Non-pigmented ciliary epithelial cell (primary cell): ENCODE measurements at regions not wholly inside any gene's neighbourhood (a gene's known extent, or its start where the extent isn't known, plus 50 kb on each side); places are given as distances from the start of the nearest gene placed in this dataset.
A peak's percentile ranks its signal among the peaks of the same experiment; 100 is the strongest.
"Not testable (repeated sequence)": the region's sequence is repeated elsewhere in the genome, so short reads cannot be mapped to it uniquely, and the experiment has no call there.

ENCODE experiments used
- DNase-seq: peaks from one replicate; pipeline ENCODE4 v3.0.0-alpha.2; 2010; ENCODE audit warnings: low read depth

DNA sequence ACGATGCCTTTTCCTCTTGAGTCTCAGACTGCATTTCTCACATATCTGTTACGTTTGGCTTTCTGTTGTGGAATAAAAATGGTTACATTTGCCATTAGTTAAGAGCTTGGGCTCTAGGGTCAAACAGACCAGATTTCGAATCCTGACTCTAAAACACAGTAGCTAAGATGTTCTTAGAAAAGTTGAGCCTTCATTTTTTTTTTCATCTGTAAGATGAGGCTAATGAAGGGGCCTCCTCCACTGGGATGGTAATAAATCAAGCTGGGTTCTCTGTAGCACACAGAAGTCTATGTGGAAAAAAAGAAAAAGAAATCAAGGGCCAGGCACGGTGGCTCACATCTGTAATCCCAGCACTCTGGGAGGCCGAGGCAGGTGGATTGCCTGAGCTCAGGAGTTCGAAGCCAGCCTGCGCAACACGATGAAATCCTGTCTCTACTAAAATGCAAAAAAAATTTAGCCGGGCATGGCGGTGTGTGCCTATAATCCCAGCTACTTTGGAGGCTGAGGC, 49.9 kb upstream of the CAPRIN1 start:
- no peak for DNase-seq

- DNase-seq, result no peak
Measured at GRCh38 chr11:33999393-33999792, 52.1 kb upstream of the CAPRIN1 start.

- no peak for DNase-seq
Measured at GRCh38 chr11:33997584-33998251, 53.8 kb upstream of the CAPRIN1 start.

DNA sequence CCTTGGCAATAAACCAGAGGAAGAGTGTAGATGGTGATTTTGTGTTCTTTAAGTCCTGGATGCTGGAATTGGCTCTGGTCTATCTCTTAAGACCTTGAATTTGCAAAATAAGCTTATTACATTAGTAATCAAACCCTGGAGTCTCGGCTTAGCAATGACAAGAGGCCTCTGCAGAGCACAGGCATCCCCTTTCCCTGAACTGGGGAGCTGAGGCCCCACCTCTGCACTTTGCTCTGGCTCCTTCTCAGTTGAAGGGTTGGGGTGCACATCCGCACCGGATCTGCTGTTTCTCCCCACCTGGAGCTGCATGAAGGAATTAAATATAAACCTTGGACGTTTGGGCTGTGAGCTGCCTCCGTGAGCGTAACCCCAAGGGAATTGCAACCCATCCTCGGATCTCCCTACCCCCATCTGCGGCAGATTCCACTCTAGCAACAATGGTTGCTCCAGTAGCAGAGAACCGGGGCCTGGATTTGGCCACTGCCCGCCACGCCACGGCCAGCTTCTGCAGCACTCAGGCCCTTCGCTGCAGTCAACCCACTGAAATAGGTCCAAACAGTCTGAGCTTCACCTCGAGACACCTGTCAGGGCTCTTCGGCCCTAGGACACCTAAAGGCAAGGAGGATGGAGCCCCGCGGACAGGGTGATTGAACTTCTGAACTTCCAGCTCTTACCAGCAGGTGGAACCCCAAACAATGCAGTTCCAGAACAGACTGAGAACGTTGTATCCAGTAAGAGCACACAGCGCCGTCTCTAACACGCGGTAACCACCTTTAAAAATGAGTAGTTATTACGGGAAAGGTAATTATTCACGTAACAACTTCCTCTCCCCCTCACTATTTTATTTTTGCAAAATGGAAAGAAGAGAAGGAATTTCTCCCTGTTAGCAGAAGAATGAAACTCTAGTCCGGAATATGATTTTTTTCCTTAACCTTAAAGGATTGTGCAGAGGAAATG, 54.8 kb upstream of the CAPRIN1 start:
- peak; percentile 19 for DNase-seq

DNA sequence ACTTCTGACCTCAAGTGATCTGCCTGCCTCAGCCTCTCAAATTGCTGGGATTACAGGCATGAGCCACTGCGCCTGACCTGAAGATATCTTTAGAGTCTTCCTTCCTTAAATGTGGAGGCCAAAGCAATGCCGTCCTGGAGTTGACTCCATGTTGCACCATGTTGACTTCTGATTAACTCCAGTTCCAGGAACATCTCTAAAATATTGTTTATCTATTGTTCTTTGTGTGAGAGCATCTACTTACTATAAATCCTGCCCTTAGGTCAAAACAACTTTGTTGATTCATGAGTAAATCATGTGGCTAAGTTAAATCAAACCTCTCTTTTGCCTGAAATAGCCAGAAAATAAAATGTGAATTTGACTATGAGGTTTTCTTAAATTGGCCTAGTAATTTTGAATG, 56.6 kb upstream of the CAPRIN1 start:
- DNase-seq, result no peak

GRCh38 chr11:33991136-33991535, 60.4 kb upstream of the CAPRIN1 start:
- not testable (repeated sequence) for DNase-seq

GRCh38 chr11:33990131-33990530, 61.4 kb upstream of the CAPRIN1 start:
- DNase-seq, result not testable (repeated sequence)

- no peak for DNase-seq
Measured at GRCh38 chr11:33989461-33989860, 62.1 kb upstream of the CAPRIN1 start.

DNA sequence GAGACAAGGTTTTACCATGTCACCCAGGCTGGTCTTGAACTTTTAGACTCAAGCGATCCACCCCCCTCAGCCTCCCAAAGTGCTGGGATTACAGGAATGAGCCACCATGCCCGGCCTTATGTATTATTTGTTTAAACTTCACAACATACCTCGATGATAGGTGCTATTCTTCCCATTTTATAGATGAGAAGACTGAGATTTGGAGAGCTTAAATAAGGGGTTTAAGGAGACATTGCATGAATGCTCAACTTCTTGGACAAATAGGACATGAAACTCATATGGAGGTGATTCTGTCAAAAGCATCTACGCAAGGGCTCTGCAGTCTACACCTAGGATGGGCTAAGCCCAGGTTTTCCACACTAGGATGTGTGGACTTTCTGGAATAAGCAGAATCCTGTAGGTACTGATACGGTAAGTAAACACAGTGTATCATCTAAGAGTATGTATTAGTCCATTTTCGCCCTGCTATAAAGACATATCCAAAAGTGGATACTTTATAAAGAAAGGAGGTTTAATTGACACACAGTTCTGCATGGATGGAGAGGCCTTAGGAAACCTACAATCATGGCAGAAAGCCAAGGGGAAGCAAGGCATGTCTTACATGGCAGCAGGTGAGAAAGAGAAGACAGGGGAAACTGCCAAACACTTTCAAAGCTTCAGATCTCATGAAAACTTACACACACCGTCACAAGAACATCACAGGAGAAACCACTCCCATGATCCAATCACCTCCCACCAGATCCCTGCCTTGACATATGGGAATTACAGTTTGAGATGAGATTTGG, 62.8 kb upstream of the CAPRIN1 start:
- DNase-seq, result no peak

DNA sequence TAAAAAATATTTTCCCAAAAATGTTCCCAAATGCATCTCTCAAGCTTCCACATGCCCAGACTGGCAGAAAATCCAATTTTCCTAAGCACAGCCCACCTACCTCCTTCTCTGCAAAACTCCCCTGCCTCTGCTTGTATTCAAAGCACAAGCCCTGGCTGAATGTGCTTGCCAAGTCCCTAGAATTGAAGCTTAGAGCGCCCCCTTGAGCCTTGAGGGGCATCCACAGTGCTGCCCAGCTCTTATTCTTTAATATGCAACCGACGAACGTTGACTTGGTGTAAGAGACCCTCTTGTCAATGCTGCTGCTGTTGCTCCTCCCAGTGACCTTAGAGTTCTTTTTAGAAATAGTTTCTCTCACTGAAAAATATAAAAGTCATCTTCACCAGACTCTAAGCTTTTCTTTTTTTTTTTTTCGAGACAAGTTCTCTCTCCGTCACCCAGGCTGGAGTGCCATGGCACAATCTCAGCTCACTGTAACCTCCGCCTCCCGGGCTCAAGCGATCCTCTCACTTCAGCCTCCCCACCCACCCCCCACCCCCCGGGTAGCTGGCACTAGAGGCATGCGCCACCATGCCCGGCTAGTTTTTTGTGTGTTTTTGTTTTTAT, 63.5 kb upstream of the CAPRIN1 start:
- DNase-seq, result peak; percentile 45

GRCh38 chr11:33987545-33987944, 64.0 kb upstream of the CAPRIN1 start:
- DNase-seq, result no peak

- DNase-seq, result not testable (repeated sequence)
Measured at GRCh38 chr11:33986597-33987501, 64.7 kb upstream of the CAPRIN1 start.

DNA sequence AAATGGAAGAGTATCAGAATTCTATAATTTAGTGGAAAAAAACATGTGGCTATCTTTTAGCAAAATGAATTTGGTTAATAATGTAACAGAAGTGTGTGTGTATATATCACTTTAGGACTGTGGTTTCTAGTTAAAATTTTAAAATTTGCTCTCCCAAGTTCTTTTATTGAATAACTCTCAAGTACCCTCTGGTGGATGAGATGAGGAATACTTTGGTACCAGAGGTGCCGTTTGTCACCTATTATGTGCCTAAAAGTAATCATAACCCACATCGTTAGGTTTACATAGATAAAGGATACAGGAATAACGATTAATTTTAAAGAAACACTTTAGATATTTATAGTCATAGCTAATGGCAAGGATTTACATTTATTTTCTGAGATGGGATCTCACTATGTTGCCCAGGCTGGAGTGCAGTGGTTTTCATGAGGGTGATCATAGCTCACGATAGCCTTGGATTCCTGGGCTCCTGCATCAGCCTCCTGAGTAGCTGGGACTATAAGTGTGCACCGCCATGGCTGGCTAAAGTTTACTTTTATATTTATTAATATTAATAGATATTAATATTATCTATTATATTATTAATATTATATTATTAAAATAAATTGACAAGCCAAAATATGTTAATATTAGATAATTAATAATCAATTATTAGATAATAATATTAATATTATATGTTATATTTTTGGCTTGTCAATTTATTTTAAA, 66.7 kb upstream of the CAPRIN1 start:
- no peak for DNase-seq

- no peak for DNase-seq
Measured at GRCh38 chr11:33982661-33983060, 68.9 kb upstream of the CAPRIN1 start.

- no peak for DNase-seq
Measured at GRCh38 chr11:33980897-33981296, 70.6 kb upstream of the CAPRIN1 start.

DNA sequence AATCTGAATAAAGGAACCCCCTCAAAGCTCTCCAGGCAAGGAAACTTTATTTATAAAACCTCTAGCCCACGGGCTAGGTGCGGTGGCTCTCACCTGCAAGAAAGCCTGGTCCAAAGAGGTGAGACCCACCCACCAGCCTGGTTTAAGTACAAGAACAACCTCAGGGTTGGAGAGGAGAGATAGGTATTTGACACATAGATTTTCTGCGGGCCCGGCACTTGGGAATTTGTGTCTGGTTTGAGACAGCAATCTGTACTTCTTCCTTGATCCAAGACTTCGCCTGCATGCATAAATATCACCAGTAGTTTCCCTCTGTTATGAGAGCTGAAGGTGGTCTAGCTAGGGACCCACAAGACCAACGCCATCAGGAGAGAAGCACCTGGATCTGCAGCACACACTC, 73.2 kb upstream of the CAPRIN1 start:
- DNase-seq, result no peak

DNA sequence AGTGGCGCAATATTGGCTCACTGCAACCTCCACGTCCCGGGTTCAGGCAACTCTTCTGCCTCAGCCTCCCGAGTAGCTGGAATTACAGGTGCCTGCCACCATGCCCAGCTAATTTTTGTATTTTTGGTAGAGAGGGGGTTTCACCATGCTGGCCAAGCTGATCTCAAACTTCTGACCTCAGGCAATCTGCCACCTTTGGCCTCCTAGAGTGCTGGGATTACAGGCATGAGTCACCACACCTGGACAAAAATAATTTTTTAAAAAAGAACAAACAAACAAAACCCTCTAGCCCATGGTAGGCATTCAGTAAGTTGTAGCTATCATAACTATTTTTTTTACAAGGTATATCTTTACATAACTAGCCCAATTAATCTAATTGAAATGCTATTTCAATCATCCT, 73.9 kb upstream of the CAPRIN1 start:
- DNase-seq, result no peak

- DNase-seq, result no peak
Measured at GRCh38 chr11:33976495-33977199, 74.9 kb upstream of the CAPRIN1 start.

DNA sequence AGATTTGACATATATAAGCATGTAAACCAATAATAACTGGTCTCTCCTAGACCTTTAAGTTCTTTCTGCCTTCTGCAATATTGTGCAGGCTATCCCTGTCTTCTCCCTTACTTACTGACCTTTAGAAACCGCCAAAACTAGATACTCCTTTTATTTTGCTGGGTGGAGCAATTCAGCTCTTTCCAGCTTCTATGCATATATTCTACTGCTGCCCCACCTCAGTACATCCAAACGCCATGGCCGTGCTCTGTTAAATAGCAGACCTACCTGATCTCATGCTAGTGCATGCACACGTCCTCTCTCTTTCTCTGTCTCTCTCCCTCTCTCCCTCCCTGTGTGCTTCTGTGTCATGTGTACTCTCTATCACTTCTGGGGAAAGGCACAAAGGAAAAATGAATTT, 76.7 kb upstream of the CAPRIN1 start:
- no peak for DNase-seq

GRCh38 chr11:33971530-33971929, 79.7 kb upstream of the LMO2 start:
- DNase-seq, result not testable (repeated sequence)
